ENCODE measurements at regions not wholly inside any gene's neighbourhood (a gene's known extent, or its start where the extent isn't known, plus 50 kb on each side); places are given as distances from the start of the nearest gene placed in this dataset.

- TF ChIP-seq, protein P1, sequence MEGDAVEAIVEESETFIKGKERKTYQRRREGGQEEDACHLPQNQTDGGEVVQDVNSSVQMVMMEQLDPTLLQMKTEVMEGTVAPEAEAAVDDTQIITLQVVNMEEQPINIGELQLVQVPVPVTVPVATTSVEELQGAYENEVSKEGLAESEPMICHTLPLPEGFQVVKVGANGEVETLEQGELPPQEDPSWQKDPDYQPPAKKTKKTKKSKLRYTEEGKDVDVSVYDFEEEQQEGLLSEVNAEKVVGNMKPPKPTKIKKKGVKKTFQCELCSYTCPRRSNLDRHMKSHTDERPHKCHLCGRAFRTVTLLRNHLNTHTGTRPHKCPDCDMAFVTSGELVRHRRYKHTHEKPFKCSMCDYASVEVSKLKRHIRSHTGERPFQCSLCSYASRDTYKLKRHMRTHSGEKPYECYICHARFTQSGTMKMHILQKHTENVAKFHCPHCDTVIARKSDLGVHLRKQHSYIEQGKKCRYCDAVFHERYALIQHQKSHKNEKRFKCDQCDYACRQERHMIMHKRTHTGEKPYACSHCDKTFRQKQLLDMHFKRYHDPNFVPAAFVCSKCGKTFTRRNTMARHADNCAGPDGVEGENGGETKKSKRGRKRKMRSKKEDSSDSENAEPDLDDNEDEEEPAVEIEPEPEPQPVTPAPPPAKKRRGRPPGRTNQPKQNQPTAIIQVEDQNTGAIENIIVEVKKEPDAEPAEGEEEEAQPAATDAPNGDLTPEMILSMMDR (IDR thresholded peaks at IDR 0.05) = no peak
- no peak for TF ChIP-seq POLR2A (IDR thresholded peaks at IDR 0.05)
Observed at GRCh38 chr20:47995661-47996060, 210.4 kb upstream of the SULF2 start.
